H1 (cell line): ENCODE measurements at regions not wholly inside any gene's neighbourhood (a gene's known extent, or its start where the extent isn't known, plus 50 kb on each side); places are given as distances from the start of the nearest gene placed in this dataset.

Experiments used
- CTCF ChIA-PET: fragments of 300-600 bp; sonication (Branson Sonifier 250); formaldehyde crosslinking; loops from one replicate; lab custom pipeline; 2021; ENCODE audit not compliant: partially characterized antibody; lab: Charles Lee
- POLR2A ChIA-PET: fragments of 300-600 bp; sonication (Branson Sonifier 250); formaldehyde crosslinking; loops from one replicate; lab custom pipeline; 2021; ENCODE audit warnings: inconsistent platforms; ENCODE audit not compliant: partially characterized antibody; lab: Charles Lee
- DNase-seq, 2 experiments: peaks; one replicate each; pipeline versions ENCODE4 v3.0.0 to v3.0.0-alpha.2; 2010 to 2022; ENCODE audit warnings: low spot score in 2 of 2, low read depth in 1 of 2, mixed read lengths in 1 of 2
- FAIRE-seq: peaks from 2 replicates; lab custom pipeline; 2011; peaks lifted over from hg19 to GRCh38; lab: Jason Lieb, UNC
- H2AFZ ChIP-seq: 2 replicates; pipeline ENCODE4 v1.8.1; 2012; ENCODE audit warnings: low read length, inconsistent platforms
- H2AK5ac ChIP-seq: 2 replicates; pipeline ENCODE4 v1.6.1; 2013; ENCODE audit warnings: low read depth, low read length
- H2BK120ac ChIP-seq: replicated peaks from 2 replicates; pipeline ENCODE3; 2013; ENCODE audit warnings: low read depth, low read length, inconsistent platforms
- H2BK12ac ChIP-seq: 2 replicates; pipeline ENCODE4 v1.6.1; 2013; ENCODE audit warnings: low read depth, low read length
- H2BK15ac ChIP-seq: 2 replicates; pipeline ENCODE4 v1.6.1; 2013; ENCODE audit warnings: low read length
- H2BK20ac ChIP-seq: 2 replicates; pipeline ENCODE4 v1.6.1; 2013; ENCODE audit warnings: low read length
- H2BK5ac ChIP-seq: 2 replicates; pipeline ENCODE4 v1.6.1; 2013; ENCODE audit warnings: low read depth, low read length
- H3K14ac ChIP-seq: 2 replicates; pipeline ENCODE4 v1.6.1; 2013; ENCODE audit warnings: inconsistent platforms; ENCODE audit not compliant: insufficient read length
- H3K18ac ChIP-seq: 2 replicates; pipeline ENCODE4 v1.6.1; 2013; ENCODE audit warnings: low read length; ENCODE audit errors: extremely low read depth
- H3K23ac ChIP-seq: 2 replicates; pipeline ENCODE4 v1.6.1; 2013; ENCODE audit warnings: inconsistent platforms; ENCODE audit not compliant: insufficient read length
- H3K23me2 ChIP-seq: 2 replicates; pipeline ENCODE4 v1.6.1; 2013; ENCODE audit warnings: low read depth, low read length
- H3K27ac ChIP-seq: 2 replicates; pipeline ENCODE4 v1.6.1; 2011; ENCODE audit warnings: low read depth, low read length, inconsistent platforms
- H3K27me3 ChIP-seq, 4 experiments: replicated peaks in 1 of 4; 1 replicate in 1 of 4; 2 replicates in 3 of 4; pipeline versions ENCODE4 v1.6.1 to v1.8.1; 2011 to 2013; ENCODE audit warnings: low read length in 3 of 4, mild to moderate bottlenecking in 3 of 4, inconsistent platforms in 2 of 4, mixed read lengths in 2 of 4, moderate library complexity in 1 of 4; ENCODE audit not compliant: control insufficient read depth in 3 of 4, insufficient read depth in 3 of 4; ENCODE audit errors: extremely low read depth in 1 of 4
- H3K36me3 ChIP-seq, 4 experiments: 2 replicates each; pipeline versions ENCODE4 v1.6.1 to v1.8.1; 2011 to 2013; ENCODE audit warnings: mild to moderate bottlenecking in 4 of 4, low read length in 3 of 4, moderate library complexity in 2 of 4, control low read depth in 1 of 4, inconsistent platforms in 1 of 4; ENCODE audit not compliant: insufficient read depth in 4 of 4, control insufficient read depth in 2 of 4
- H3K4ac ChIP-seq: replicated peaks from 2 replicates; pipeline ENCODE3; 2013; ENCODE audit warnings: low read length, low read depth, mixed read lengths, inconsistent platforms; ENCODE audit not compliant: insufficient read length
- H3K4me1 ChIP-seq, 4 experiments: replicated peaks in 1 of 4; 1 replicate in 1 of 4; 2 replicates in 3 of 4; pipeline versions ENCODE4 v1.6.1 to v1.8.1; 2011 to 2013; ENCODE audit warnings: low read length in 3 of 4, inconsistent platforms in 2 of 4, mixed read lengths in 1 of 4; ENCODE audit not compliant: insufficient read depth in 4 of 4, control insufficient read depth in 3 of 4
- H3K4me2 ChIP-seq, 2 experiments: 2 replicates each; pipeline versions ENCODE4 v1.6.1 to v1.8.1; 2011 to 2013; ENCODE audit warnings: low read depth in 2 of 2, low read length in 2 of 2, control low read depth in 1 of 2, inconsistent platforms in 1 of 2, mild to moderate bottlenecking in 1 of 2; ENCODE audit not compliant: insufficient read depth in 1 of 2
- H3K4me3 ChIP-seq, 4 experiments: fragments of 200-600, 300-600 bp in 1 of 4; sonication (generic), shearing (Covaris generic), sonication (Bioruptor Twin) in 1 of 4; 2 replicates each; pipeline versions ENCODE4 v1.5.1 to v1.8.1; 2011 to 2016; ENCODE audit warnings: low read length in 4 of 4, low read depth in 3 of 4, control low read depth in 2 of 4, inconsistent platforms in 2 of 4, mild to moderate bottlenecking in 2 of 4, mixed read lengths in 1 of 4, moderate library complexity in 1 of 4; ENCODE audit not compliant: insufficient read depth in 2 of 4; ENCODE audit errors: extremely low read depth in 1 of 4
- H3K56ac ChIP-seq: replicated peaks from 2 replicates; pipeline ENCODE3; 2013; ENCODE audit warnings: low read depth, mild to moderate bottlenecking, mixed read lengths, low read length, inconsistent platforms; ENCODE audit not compliant: insufficient read length
- H3K79me1 ChIP-seq: 2 replicates; pipeline ENCODE4 v1.6.1; 2013; ENCODE audit warnings: low read depth, low read length, control low read depth
- H3K79me2 ChIP-seq, 2 experiments: 2 replicates each; pipeline versions ENCODE4 v1.6.1 to v1.8.1; 2012 to 2013; ENCODE audit warnings: low read length in 2 of 2, mild to moderate bottlenecking in 2 of 2, inconsistent platforms in 1 of 2; ENCODE audit not compliant: insufficient read depth in 2 of 2, control insufficient read depth in 1 of 2
- H3K9ac ChIP-seq, 4 experiments: replicated peaks in 1 of 4; 1 replicate in 1 of 4; 2 replicates in 3 of 4; pipeline versions ENCODE4 v1.6.1 to v1.8.1; 2011 to 2013; ENCODE audit warnings: low read depth in 3 of 4, low read length in 3 of 4, control low read depth in 2 of 4, mild to moderate bottlenecking in 2 of 4, moderate library complexity in 2 of 4, inconsistent platforms in 1 of 4; ENCODE audit errors: extremely low read depth in 1 of 4
- H3K9me3 ChIP-seq, 2 experiments: 2 replicates each; pipeline versions ENCODE4 v1.6.1 to v1.8.1; 2012 to 2013; ENCODE audit warnings: mild to moderate bottlenecking in 2 of 2, moderate library complexity in 2 of 2, control low read depth in 1 of 2, inconsistent platforms in 1 of 2, low read depth in 1 of 2, low read length in 1 of 2, mixed read lengths in 1 of 2; ENCODE audit not compliant: insufficient read depth in 2 of 2
- H4K20me1 ChIP-seq, 2 experiments: replicated peaks in 1 of 2; 2 replicates each; pipeline versions ENCODE3 to v1.8.1; 2011 to 2013; ENCODE audit warnings: inconsistent platforms in 2 of 2, low read length in 2 of 2, mild to moderate bottlenecking in 1 of 2; ENCODE audit not compliant: insufficient read depth in 2 of 2, control insufficient read depth in 1 of 2
- H4K5ac ChIP-seq: 2 replicates; pipeline ENCODE4 v1.6.1; 2013; ENCODE audit warnings: low read length, low read depth, mixed read lengths, inconsistent platforms; ENCODE audit not compliant: insufficient read length
- H4K8ac ChIP-seq: 2 replicates; pipeline ENCODE4 v1.8.0; 2013; ENCODE audit warnings: mild to moderate bottlenecking, moderate library complexity, low read length, inconsistent platforms; ENCODE audit not compliant: insufficient read depth; ENCODE audit errors: extremely low read depth
- H4K91ac ChIP-seq: replicated peaks from 2 replicates; pipeline ENCODE3; 2013; ENCODE audit warnings: low read length, mixed read lengths, inconsistent platforms; ENCODE audit not compliant: insufficient read length
- BCL11A ChIP-seq, 2 experiments: IDR thresholded peaks; one replicate each; pipeline ENCODE4 v1.6.1; 2011; ENCODE audit warnings: low read depth in 2 of 2, low read length in 2 of 2, mild to moderate bottlenecking in 2 of 2
- GTF2F1 ChIP-seq: IDR thresholded peaks from 2 replicates; pipeline ENCODE4 v1.6.1; 2012; ENCODE audit warnings: low read depth, low read length, improper control_type of control experiment, borderline replicate concordance
- POLR2AphosphoS5 ChIP-seq: IDR thresholded peaks from 2 replicates; pipeline ENCODE4 v1.6.1; 2011; ENCODE audit warnings: low read depth, low read length
- SIN3A ChIP-seq, 2 experiments: IDR thresholded peaks in 1 of 2; conservative IDR thresholded peaks in 1 of 2; 2 replicates each; pipeline ENCODE4 v1.6.1; 2011 to 2012; ENCODE audit warnings: low read length in 2 of 2, improper control_type of control experiment in 1 of 2, low read depth in 1 of 2, mild to moderate bottlenecking in 1 of 2
- SRF ChIP-seq: IDR thresholded peaks from 2 replicates; pipeline ENCODE4 v1.6.1; 2011; ENCODE audit warnings: mild to moderate bottlenecking, low read depth, low read length, moderate library complexity
- WGBS, 2 experiments: shearing (Covaris generic) in 1 of 2; methylation state at CpG; one replicate each; pipeline versions ENCODE4 v1.1.6 to v1.1.7; 2013 to 2015; ENCODE audit warnings: low lambda C conversion rate in 2 of 2, mixed read lengths in 2 of 2, inconsistent platforms in 1 of 2, low coverage in 1 of 2, missing lambda C conversion rate in 1 of 2; ENCODE audit not compliant: insufficient replicate concordance in 2 of 2, insufficient coverage in 1 of 2, insufficient read length in 1 of 2; ENCODE audit errors: extremely low coverage in 1 of 2, missing lambda C conversion rate in 1 of 2; 5-methylcytosine and 5-hydroxymethylcytosine counted together

GRCh38 chr3:139189943-139190342, 145.3 kb upstream of the PRR23C start:
- Histone ChIP-seq H3K4me1 (no peaks in the 10 kb centered on the region), H4K91ac (no peak overlapping the region), H3K23me2 (no peaks in the 10 kb centered on the region), H2BK15ac (no peak overlapping the region), H3K4me3 (no peak overlapping the region), H2BK20ac (no peak overlapping the region), H4K8ac (no peak overlapping the region), H3K9ac (no peak overlapping the region), H3K18ac (no peak overlapping the region), H3K4ac (no peak overlapping the region), H3K27me3 (no peaks in the 10 kb centered on the region), H3K4me2 (no peak overlapping the region), H3K56ac (no peak overlapping the region), H4K20me1 (no peaks in the 10 kb centered on the region), H4K5ac (no peak overlapping the region), H2BK5ac (no peak overlapping the region), H3K79me2 (no peaks in the 10 kb centered on the region), H2BK12ac (no peak overlapping the region), H3K36me3 (no peaks in the 10 kb centered on the region), H2BK120ac (no peak overlapping the region), H2AK5ac (no peak overlapping the region), H3K14ac (no peak overlapping the region), H3K9me3 (peaks cover 0 to 16% of the 10 kb centered on the region in 2 experiments; a peak in 1 of 4 replicates), H3K23ac (no peak overlapping the region), H2AFZ (no peak overlapping the region), H3K27ac (no peak overlapping the region), H3K79me1 (no peaks in the 10 kb centered on the region)
- no peak for FAIRE-seq
- ChIA-PET POLR2A (no interaction called here), CTCF (interaction anchor here (0.7 to 3.3 kb wide), 2 partner anchors 78 to 253 kb away, joined by 4 to 14 read pairs; no protein-coding TSS in a partner anchor)
- TF ChIP-seq SIN3A (conservative IDR thresholded peaks at IDR 0.05 in 1 of 2, IDR thresholded peaks at IDR 0.05 in 1 of 2; ENCODE audit: low read depth in 1 of 2, low read length in 2 of 2) = no peak
- no peak for TF ChIP-seq POLR2AphosphoS5
- TF ChIP-seq BCL11A (IDR thresholded peaks at IDR 0.05; ENCODE audit: low read depth in 2 of 2, low read length in 2 of 2) = no peak
- TF ChIP-seq SRF = no peak
- TF ChIP-seq GTF2F1 = no peak
- 89% methylated on average over 5 of the region's 5 CpGs; no CpG with 5 or more reads in 1 of the 2 experiments for whole genome bisulfite sequencing, 2 experiments
- DNase-seq = no peak
